Middle frontal gyrus (tissue), 1 donor: ENCODE measurements at regions not wholly inside any gene's neighbourhood (a gene's known extent, or its start where the extent isn't known, plus 50 kb on each side); places are given as distances from the start of the nearest gene placed in this dataset.

ENCODE experiments used
- DNase-seq: peaks from one replicate; pipeline ENCODE4 v3.0.0-alpha.2; 2015; ENCODE audit warnings: low spot score; ENCODE audit errors: extremely low spot score

GRCh38 chr5:7012057-7012456 lies 298.8 kb downstream of the TENT4A start:
- DNase-seq = no peak

- DNase-seq = no peak
Measured at GRCh38 chr5:7014611-7015010, 301.4 kb downstream of the TENT4A start.

GRCh38 chr5:7015586-7016256 lies 302.5 kb downstream of the TENT4A start:
- no peak for DNase-seq

- no peak for DNase-seq
Measured at GRCh38 chr5:7016999-7017747, 303.9 kb downstream of the TENT4A start.

- no peak for DNase-seq
Measured at GRCh38 chr5:7018198-7018597, 305.0 kb downstream of the TENT4A start.

- no peak for DNase-seq
Measured at GRCh38 chr5:7018601-7019000, 305.4 kb downstream of the TENT4A start.

- no peak for DNase-seq
Measured at GRCh38 chr5:7036192-7036835, 323.1 kb downstream of the TENT4A start.

GRCh38 chr5:7039074-7039473 lies 325.8 kb downstream of the TENT4A start:
- DNase-seq = no peak

GRCh38 chr5:7040111-7040510 lies 326.9 kb downstream of the TENT4A start:
- no peak for DNase-seq

- DNase-seq = no peak
Measured at GRCh38 chr5:7043797-7044196, 330.6 kb downstream of the TENT4A start.

- DNase-seq = no peak
Measured at GRCh38 chr5:7047511-7048261, 334.5 kb downstream of the TENT4A start.

GRCh38 chr5:7050986-7051385 lies 337.8 kb downstream of the TENT4A start:
- DNase-seq = no peak

GRCh38 chr5:7053125-7053524 lies 339.9 kb downstream of the TENT4A start:
- DNase-seq = no peak

- no peak for DNase-seq
Measured at GRCh38 chr5:7053528-7054209, 340.4 kb downstream of the TENT4A start.

GRCh38 chr5:7066471-7067235 lies 329.3 kb upstream of the ADCY2 start:
- DNase-seq = no peak

GRCh38 chr5:7068156-7068555 lies 327.8 kb upstream of the ADCY2 start:
- no peak for DNase-seq

GRCh38 chr5:7068899-7069298 lies 327.0 kb upstream of the ADCY2 start:
- DNase-seq = no peak

- no peak for DNase-seq
Measured at GRCh38 chr5:7072188-7072587, 323.8 kb upstream of the ADCY2 start.

GRCh38 chr5:7073666-7074065 lies 322.3 kb upstream of the ADCY2 start:
- DNase-seq = no peak

GRCh38 chr5:7074176-7074575 lies 321.8 kb upstream of the ADCY2 start:
- no peak for DNase-seq
